ENCODE measurements at regions not wholly inside any gene's neighbourhood (a gene's known extent, or its start where the extent isn't known, plus 50 kb on each side); places are given as distances from the start of the nearest gene placed in this dataset.

- no peak for TF ChIP-seq JUND (IDR thresholded peaks at IDR 0.05; ENCODE audit: low read depth)
- DNase-seq (ENCODE audit: low read depth in 1 of 2, low spot score in 1 of 2), result no peak
- in situ Hi-C loops (cut with HindIII; ENCODE audit: low pct_unique_long_range_greater_than_20kb, low sequenced_read_pairs), result no loop called here
These were observed 84.4 kb upstream of the NUDT12 start for GRCh38 chr5:103646698-103647614.

GRCh38 chr5:103645816-103646215 lies 83.2 kb upstream of the NUDT12 start:
- no peak for TF ChIP-seq JUND (IDR thresholded peaks at IDR 0.05; ENCODE audit: low read depth)
- in situ Hi-C loops (cut with HindIII; ENCODE audit: low pct_unique_long_range_greater_than_20kb, low sequenced_read_pairs), result no loop called here
- no peak for DNase-seq (ENCODE audit: low read depth in 1 of 2, low spot score in 1 of 2)

- no peak for TF ChIP-seq JUND (IDR thresholded peaks at IDR 0.05; ENCODE audit: low read depth)
- in situ Hi-C loops (cut with HindIII; ENCODE audit: low pct_unique_long_range_greater_than_20kb, low sequenced_read_pairs), result no loop called here
- DNase-seq (ENCODE audit: low read depth in 1 of 2, low spot score in 1 of 2), result no peak
These were observed 76.4 kb upstream of the NUDT12 start for GRCh38 chr5:103638979-103639378.

GRCh38 chr5:103624675-103625074 lies 62.1 kb upstream of the NUDT12 start:
- in situ Hi-C loops (cut with HindIII; ENCODE audit: low pct_unique_long_range_greater_than_20kb, low sequenced_read_pairs), result no loop called here
- no peak for DNase-seq (ENCODE audit: low read depth in 1 of 2, low spot score in 1 of 2)
- no peak for TF ChIP-seq JUND (IDR thresholded peaks at IDR 0.05; ENCODE audit: low read depth)

GRCh38 chr5:103624035-103624480 lies 61.5 kb upstream of the NUDT12 start:
- TF ChIP-seq JUND (IDR thresholded peaks at IDR 0.05; ENCODE audit: low read depth), result no peak
- in situ Hi-C loops (cut with HindIII; ENCODE audit: low pct_unique_long_range_greater_than_20kb, low sequenced_read_pairs), result no loop called here
- DNase-seq (ENCODE audit: low read depth in 1 of 2, low spot score in 1 of 2), result no peak

GRCh38 chr5:103623425-103623824 lies 60.8 kb upstream of the NUDT12 start:
- in situ Hi-C loops (cut with HindIII; ENCODE audit: low pct_unique_long_range_greater_than_20kb, low sequenced_read_pairs), result no loop called here
- TF ChIP-seq JUND (IDR thresholded peaks at IDR 0.05; ENCODE audit: low read depth), result no peak
- no peak for DNase-seq (ENCODE audit: low read depth in 1 of 2, low spot score in 1 of 2)

GRCh38 chr5:103621548-103621930 lies 59.0 kb upstream of the NUDT12 start:
- in situ Hi-C loops (cut with HindIII; ENCODE audit: low pct_unique_long_range_greater_than_20kb, low sequenced_read_pairs), result no loop called here

GRCh38 chr5:103620851-103621547 lies 58.4 kb upstream of the NUDT12 start:
- in situ Hi-C loops (cut with HindIII; ENCODE audit: low pct_unique_long_range_greater_than_20kb, low sequenced_read_pairs), result no loop called here
- no peak for DNase-seq (ENCODE audit: low read depth in 1 of 2, low spot score in 1 of 2)
- no peak for TF ChIP-seq JUND (IDR thresholded peaks at IDR 0.05; ENCODE audit: low read depth)

More at GRCh38 chr5:103621548-103621930, 59.0 kb upstream of the NUDT12 start:
- DNase-seq (ENCODE audit: low read depth in 1 of 2, low spot score in 1 of 2), result no peak
- no peak for TF ChIP-seq JUND (IDR thresholded peaks at IDR 0.05; ENCODE audit: low read depth)

GRCh38 chr5:103617913-103618312 lies 55.3 kb upstream of the NUDT12 start:
- no peak for TF ChIP-seq JUND (IDR thresholded peaks at IDR 0.05; ENCODE audit: low read depth)
- DNase-seq (ENCODE audit: low read depth in 1 of 2, low spot score in 1 of 2), result no peak
- in situ Hi-C loops (cut with HindIII; ENCODE audit: low pct_unique_long_range_greater_than_20kb, low sequenced_read_pairs), result no loop called here

- in situ Hi-C loops (cut with HindIII; ENCODE audit: low pct_unique_long_range_greater_than_20kb, low sequenced_read_pairs), result no loop called here
- DNase-seq (ENCODE audit: low read depth in 1 of 2, low spot score in 1 of 2), result no peak
- TF ChIP-seq JUND (IDR thresholded peaks at IDR 0.05; ENCODE audit: low read depth), result no peak
These were observed 54.5 kb upstream of the NUDT12 start for GRCh38 chr5:103617090-103617489.

- in situ Hi-C loops (cut with HindIII; ENCODE audit: low pct_unique_long_range_greater_than_20kb, low sequenced_read_pairs), result no loop called here
- DNase-seq (ENCODE audit: low read depth in 1 of 2, low spot score in 1 of 2), result no peak
- no peak for TF ChIP-seq JUND (IDR thresholded peaks at IDR 0.05; ENCODE audit: low read depth)
These were observed 50.0 kb upstream of the NUDT12 start for GRCh38 chr5:103612545-103612944.
